IMR-90 (cell line): ENCODE measurements at regions not wholly inside any gene's neighbourhood (a gene's known extent, or its start where the extent isn't known, plus 50 kb on each side); places are given as distances from the start of the nearest gene placed in this dataset.

Experiments
- ATAC-seq: fragments of 200-7000 bp; cut with Tn5 transposase; 2 replicates; pipeline ENCODE4 v1.9.1; 2020; ENCODE audit warnings: low read depth, mild to moderate bottlenecking, moderate library complexity
- BruUV-seq: library from RNA; stranded (reverse); fragments of 400-500 nt; replicated peaks from 2 replicates; lab custom pipeline; 2021; lab: Mats Ljungman, UMichigan
- CTCF ChIA-PET: fragments of 300-600 bp; formaldehyde crosslinking; extraction: SDS; loops from one replicate; lab custom pipeline; 2021; ENCODE audit warnings: antibody characterized with exemption; lab: Yijun Ruan, JAX
- POLR2A ChIA-PET: fragments of 300-600 bp; sonication (Branson Sonifier 250); formaldehyde crosslinking; loops from one replicate; lab custom pipeline; 2022; ENCODE audit warnings: antibody characterized with exemption; ENCODE audit not compliant: unreplicated experiment; lab: Charles Lee
- DNase-seq: peaks from one replicate; pipeline ENCODE4 v3.0.0; 2013
- H2AFZ ChIP-seq: replicated peaks from 2 replicates; pipeline ENCODE3; 2013; ENCODE audit warnings: low read length, mild to moderate bottlenecking; ENCODE audit not compliant: poor library complexity
- H2AK5ac ChIP-seq: 2 replicates; pipeline ENCODE4 v1.6.1; 2013; ENCODE audit warnings: low read depth, low read length, inconsistent platforms
- H2AK9ac ChIP-seq: replicated peaks from 2 replicates; pipeline ENCODE3; 2013; ENCODE audit warnings: mild to moderate bottlenecking, low read depth, low read length, moderate library complexity; ENCODE audit not compliant: poor library complexity
- H2BK120ac ChIP-seq: 2 replicates; pipeline ENCODE4 v1.6.1; 2013; ENCODE audit warnings: low read depth, low read length, inconsistent platforms
- H2BK15ac ChIP-seq: 3 replicates; pipeline ENCODE4 v1.6.1; 2013; ENCODE audit warnings: low read depth, low read length, inconsistent platforms
- H2BK20ac ChIP-seq: 2 replicates; pipeline ENCODE4 v1.6.1; 2013; ENCODE audit warnings: low read depth, mild to moderate bottlenecking, inconsistent platforms, low read length, moderate library complexity
- H2BK5ac ChIP-seq: 2 replicates; pipeline ENCODE4 v1.6.1; 2013; ENCODE audit warnings: mild to moderate bottlenecking, low read depth, low read length, inconsistent platforms; ENCODE audit not compliant: poor library complexity, severe bottlenecking
- H3K14ac ChIP-seq: replicated peaks from 2 replicates; pipeline ENCODE4 v1.6.1; 2013; ENCODE audit warnings: low read depth, low read length, inconsistent platforms
- H3K18ac ChIP-seq: 2 replicates; pipeline ENCODE4 v1.6.1; 2013; ENCODE audit warnings: low read depth, low read length, control low read depth
- H3K23ac ChIP-seq: 2 replicates; pipeline ENCODE4 v1.6.1; 2013; ENCODE audit warnings: low read depth, low read length, inconsistent platforms
- H3K27ac ChIP-seq: 2 replicates; pipeline ENCODE4 v1.5.1; 2013; ENCODE audit warnings: mild to moderate bottlenecking, control low read depth, low read length; ENCODE audit not compliant: insufficient read depth
- H3K27me3 ChIP-seq: 2 replicates; pipeline ENCODE4 v1.6.1; 2013; ENCODE audit warnings: low read length; ENCODE audit not compliant: control insufficient read depth, insufficient read depth
- H3K36me3 ChIP-seq: 2 replicates; pipeline ENCODE4 v1.6.1; 2013; ENCODE audit warnings: low read length, mixed read lengths; ENCODE audit not compliant: control insufficient read depth, insufficient read depth
- H3K4ac ChIP-seq: 2 replicates; pipeline ENCODE4 v1.6.1; 2013; ENCODE audit warnings: low read depth, low read length, inconsistent platforms
- H3K4me1 ChIP-seq: 2 replicates; pipeline ENCODE4 v1.6.1; 2013; ENCODE audit warnings: low read length, mixed read lengths; ENCODE audit not compliant: control insufficient read depth, insufficient read depth
- H3K4me2 ChIP-seq: 2 replicates; pipeline ENCODE4 v1.6.1; 2013; ENCODE audit warnings: low read depth, mild to moderate bottlenecking, control low read depth, low read length, moderate library complexity
- H3K4me3 ChIP-seq: 2 replicates; pipeline ENCODE4 v1.5.1; 2013; ENCODE audit warnings: low read depth, mild to moderate bottlenecking, control low read depth, low read length, moderate library complexity; ENCODE audit not compliant: insufficient read depth
- H3K56ac ChIP-seq: 2 replicates; pipeline ENCODE4 v1.6.1; 2013; ENCODE audit warnings: low read length, inconsistent platforms; ENCODE audit not compliant: insufficient read depth; ENCODE audit errors: extremely low read depth
- H3K79me1 ChIP-seq, 2 experiments: 2 replicates each; pipeline ENCODE4 v1.6.1; 2013; ENCODE audit warnings: low read length in 2 of 2, inconsistent platforms in 1 of 2, low read depth in 1 of 2
- H3K9ac ChIP-seq: 2 replicates; pipeline ENCODE4 v1.6.1; 2013; ENCODE audit warnings: low read depth, low read length, control low read depth
- H3K9me1 ChIP-seq: 2 replicates; pipeline ENCODE4 v1.6.1; 2013; ENCODE audit warnings: low read length, inconsistent platforms; ENCODE audit not compliant: insufficient read depth
- H3K9me3 ChIP-seq: 2 replicates; pipeline ENCODE4 v1.6.1; 2013; ENCODE audit warnings: low read length; ENCODE audit not compliant: control insufficient read depth, insufficient read depth
- H4K20me1 ChIP-seq: 2 replicates; pipeline ENCODE4 v1.6.1; 2013; ENCODE audit warnings: low read length, inconsistent platforms; ENCODE audit not compliant: insufficient read depth
- H4K5ac ChIP-seq: 2 replicates; pipeline ENCODE4 v1.6.1; 2013; ENCODE audit warnings: mild to moderate bottlenecking, low read depth, low read length, control low read depth
- H4K8ac ChIP-seq, 2 experiments: 2 replicates each; pipeline ENCODE4 v1.6.1; 2013; ENCODE audit warnings: low read depth in 2 of 2, low read length in 2 of 2, control low read depth in 1 of 2, inconsistent platforms in 1 of 2
- H4K91ac ChIP-seq: 2 replicates; pipeline ENCODE4 v1.6.1; 2013; ENCODE audit warnings: low read depth, low read length, inconsistent platforms; ENCODE audit not compliant: insufficient read depth
- BHLHE40 ChIP-seq: fragments of 150-350 bp; IDR thresholded peaks from 2 replicates; pipeline ENCODE4 v1.6.1; 2016; ENCODE audit warnings: mild to moderate bottlenecking, low read depth, low read length
- CEBPB ChIP-seq: IDR thresholded peaks from 2 replicates; pipeline ENCODE4 v1.6.1; 2012; ENCODE audit warnings: low read depth, low read length, improper control_type of control experiment
- MAFK ChIP-seq: IDR thresholded peaks from 2 replicates; pipeline ENCODE4 v1.6.1; 2012; ENCODE audit warnings: low read depth, low read length, improper control_type of control experiment
- MAZ ChIP-seq: IDR thresholded peaks from 2 replicates; pipeline ENCODE4 v1.6.1; 2012; ENCODE audit warnings: low read depth, mild to moderate bottlenecking, low read length, improper control_type of control experiment, moderate library complexity, borderline replicate concordance
- NFE2L2 ChIP-seq: fragments of 150-350 bp; IDR thresholded peaks from 2 replicates; pipeline ENCODE4 v1.6.1; 2016; ENCODE audit warnings: low read depth, mild to moderate bottlenecking, low read length
- POLR2A ChIP-seq: IDR thresholded peaks from 2 replicates; pipeline ENCODE4 v1.6.1; 2012; ENCODE audit warnings: mild to moderate bottlenecking, low read depth, low read length
- RAD21 ChIP-seq: IDR thresholded peaks from 2 replicates; pipeline ENCODE4 v1.6.1; 2012; ENCODE audit warnings: low read length, improper control_type of control experiment
- RFX5 ChIP-seq: IDR thresholded peaks from 2 replicates; pipeline ENCODE4 v1.8.0; 2012; ENCODE audit warnings: low read depth, mild to moderate bottlenecking, low read length, moderate library complexity
- USF2 ChIP-seq: fragments of 150-350 bp; IDR thresholded peaks from 2 replicates; pipeline ENCODE4 v1.6.1; 2017; ENCODE audit warnings: mild to moderate bottlenecking, antibody characterized with exemption, low read length, low read depth
- WGBS, 2 experiments: methylation state at CpG; one replicate each; pipeline versions ENCODE4 v1.1.5 to v1.1.7; 2013; ENCODE audit warnings: missing lambda C conversion rate in 2 of 2; ENCODE audit not compliant: insufficient read length in 1 of 2; ENCODE audit errors: extremely low coverage in 2 of 2; 5-methylcytosine and 5-hydroxymethylcytosine counted together
- dilution Hi-C: fragments of 300-500 bp; cut with HindIII; formaldehyde crosslinking; loops from one replicate; pipeline ENCODE4 v1.14.3; 2018; ENCODE audit warnings: low sequenced_read_pairs; ENCODE audit not compliant: unreplicated experiment
- in situ Hi-C: fragments of 300-500 bp; cut with MboI; formaldehyde crosslinking; loops from 3 replicates; pipeline ENCODE4 v1.14.3; 2019; ENCODE audit warnings: low sequenced_read_pairs, inconsistent platforms, mixed read lengths
- intact Hi-C: fragments of 100-400 bp; cut with micrococcal nuclease; formaldehyde crosslinking; loops from 2 replicates; pipeline ENCODE4 v1.10.0; 2022

DNA sequence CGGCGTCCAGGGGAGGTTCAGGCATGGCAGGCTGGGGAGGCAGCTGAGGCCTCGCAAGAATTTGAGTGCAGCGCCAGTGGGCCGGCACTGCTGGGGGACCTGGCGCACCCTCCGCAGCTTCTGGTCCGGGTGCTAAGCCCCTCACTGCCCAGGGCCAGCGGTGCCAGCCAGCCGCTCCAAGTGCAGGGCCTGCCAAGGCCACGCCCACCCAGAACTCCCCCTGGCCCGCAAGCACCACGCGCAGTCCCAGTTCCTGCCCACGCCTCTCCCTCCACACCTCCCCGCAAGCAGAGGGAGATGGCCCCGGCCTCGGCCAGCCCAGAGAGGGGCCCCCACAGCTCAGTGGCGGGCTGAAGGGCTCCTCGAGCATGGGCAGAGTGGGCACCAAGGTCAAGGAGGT is 2017.3 kb downstream of the LRRC4C start:
- no peak overlapping the region for H3K14ac ChIP-seq
- H3K4me2 ChIP-seq: no peak overlapping the region
- WGBS, 2 experiments: 100% methylated on average over 1 of the region's 20 CpGs; no CpG with 5 or more reads in 1 of the 2 experiments
- ChIA-PET POLR2A (no interaction called here), CTCF (no interaction called here)
- no peaks in the 10 kb centered on the region for H3K79me1 ChIP-seq
- H4K91ac ChIP-seq: no peak overlapping the region
- H3K9ac ChIP-seq: no peak overlapping the region
- no TSS peak for BruUV-seq
- no peaks in the 10 kb centered on the region for H3K27me3 ChIP-seq
- no peak for DNase-seq
- H3K23ac ChIP-seq: no peak overlapping the region
- H3K4me3 ChIP-seq: no peak overlapping the region
- H3K9me3 ChIP-seq: peaks cover 2% of the 10 kb centered on the region; the same call in 1 of the 2 replicates
- H2AFZ ChIP-seq: no peak overlapping the region
- no peak for TF ChIP-seq BHLHE40
- TF ChIP-seq MAZ: no peak
- TF ChIP-seq NFE2L2: no peak
- no peak for TF ChIP-seq RAD21
- no peak for TF ChIP-seq USF2
- TF ChIP-seq CEBPB: no peak
- no peak for TF ChIP-seq POLR2A
- TF ChIP-seq RFX5: no peak
- TF ChIP-seq MAFK: no peak
- H2AK9ac ChIP-seq: no peak overlapping the region
- H3K9me1 ChIP-seq: no peaks in the 10 kb centered on the region
- H3K4ac ChIP-seq: no peak overlapping the region
- no peak overlapping the region for H4K8ac ChIP-seq
- no peak overlapping the region for H2BK5ac ChIP-seq
- no peak overlapping the region for H2BK15ac ChIP-seq
- dilution Hi-C loops (no loop called here), intact Hi-C loops (no loop called here), in situ Hi-C loops (no loop called here)
- no peaks in the 10 kb centered on the region for H3K4me1 ChIP-seq
- no peak for ATAC-seq
- H4K20me1 ChIP-seq: no peaks in the 10 kb centered on the region
- H3K27ac ChIP-seq: no peak overlapping the region
- no peak overlapping the region for H3K56ac ChIP-seq
- no peaks in the 10 kb centered on the region for H3K36me3 ChIP-seq
- H3K18ac ChIP-seq: no peak overlapping the region
- H4K5ac ChIP-seq: no peak overlapping the region
- H2BK20ac ChIP-seq: no peak overlapping the region
- H2AK5ac ChIP-seq: no peak overlapping the region
- no peak overlapping the region for H2BK120ac ChIP-seq
